Dermis microvascular lymphatic vessel endothelial cell (primary cell): ENCODE measurements at regions not wholly inside any gene's neighbourhood (a gene's known extent, or its start where the extent isn't known, plus 50 kb on each side); places are given as distances from the start of the nearest gene placed in this dataset.

Experiments
- DNase-seq, 2 donors: peaks; one replicate each; pipeline versions ENCODE4 v3.0.0 to v3.0.0-alpha.2; 2010; ENCODE audit warnings: low read depth in 2 of 2

DNA sequence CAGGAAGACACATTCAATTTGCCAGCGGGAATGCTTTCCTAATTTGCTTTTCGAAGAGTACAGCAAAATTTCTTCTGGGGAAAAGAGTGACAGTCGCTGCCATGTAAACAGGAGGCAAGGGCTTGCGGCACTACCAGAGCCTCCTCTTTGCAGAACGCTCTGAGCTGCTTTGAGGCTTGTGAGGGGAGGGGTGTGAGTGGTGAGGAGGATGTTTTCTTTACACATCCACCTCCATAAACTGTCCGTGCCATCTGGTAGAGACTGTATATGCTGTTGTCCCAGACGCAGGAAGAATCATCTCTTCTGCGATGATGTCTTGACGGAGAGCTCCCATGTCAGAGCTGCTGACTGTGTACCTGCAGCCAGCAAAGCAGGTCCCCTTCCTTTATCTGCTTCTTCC is 138.0 kb downstream of the SOCS6 start:
- DNase-seq = no peak

DNA sequence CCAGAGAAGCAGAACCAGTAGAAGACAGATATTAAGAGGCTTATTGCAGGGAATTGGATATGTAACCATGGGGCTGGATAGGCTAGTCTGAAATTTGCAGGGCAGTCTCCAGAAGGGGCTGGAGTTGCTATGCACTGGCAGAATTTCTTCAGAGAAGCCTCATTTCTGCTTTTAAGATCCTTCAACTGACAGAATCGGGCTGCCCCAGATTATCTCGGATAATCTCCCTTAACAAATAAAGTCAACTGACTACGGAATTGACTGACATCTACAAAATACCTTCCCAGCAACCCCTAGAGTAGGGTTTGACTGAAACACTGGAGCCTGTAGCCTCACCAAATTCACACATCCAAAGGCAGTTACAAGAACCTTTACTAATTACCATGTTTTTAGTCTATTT is 136.4 kb downstream of the SOCS6 start:
- DNase-seq = no peak

DNA sequence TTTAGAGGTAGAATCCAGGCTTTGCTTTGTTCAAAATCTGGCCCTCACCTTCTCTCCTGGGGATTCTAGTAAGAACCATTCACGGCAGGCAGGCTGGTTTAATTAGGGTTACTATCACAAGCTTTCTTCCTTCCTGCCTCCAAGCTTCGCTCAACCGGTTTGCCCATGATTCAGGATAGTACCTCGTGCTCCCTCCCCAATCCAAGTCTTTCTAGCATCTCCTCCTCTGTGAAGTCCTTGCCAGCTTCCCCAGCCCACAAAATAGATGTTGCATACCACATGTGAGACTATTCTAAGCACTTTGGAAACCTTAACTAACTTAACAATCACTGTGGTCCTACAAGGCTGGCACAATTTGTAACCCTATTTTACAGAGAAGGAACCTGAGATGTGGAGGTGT is 135.1 kb downstream of the SOCS6 start:
- DNase-seq = peak in 1 of 2 donors; percentile 18

DNA sequence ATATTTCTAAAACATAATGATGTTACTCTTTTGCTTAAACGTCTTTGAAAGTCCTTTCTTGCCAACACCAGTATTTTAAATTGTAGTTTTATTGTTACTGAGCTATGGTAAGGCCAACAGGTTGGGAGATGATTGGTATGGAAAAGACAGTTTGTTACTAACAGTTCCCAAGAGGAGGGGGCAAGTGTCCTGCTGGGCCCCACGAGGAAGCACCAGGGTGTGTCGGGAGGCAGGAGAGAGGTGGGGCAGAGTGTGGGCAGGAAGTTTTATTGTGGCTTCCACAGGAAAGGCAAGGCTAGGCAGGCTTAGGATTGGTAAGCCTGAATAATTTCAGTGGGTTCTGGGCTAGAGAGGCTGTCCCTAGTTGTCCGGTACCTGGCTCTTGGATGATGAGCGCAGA is 134.3 kb downstream of the SOCS6 start:
- DNase-seq = peak in 1 of 2 donors; percentile 21

DNA sequence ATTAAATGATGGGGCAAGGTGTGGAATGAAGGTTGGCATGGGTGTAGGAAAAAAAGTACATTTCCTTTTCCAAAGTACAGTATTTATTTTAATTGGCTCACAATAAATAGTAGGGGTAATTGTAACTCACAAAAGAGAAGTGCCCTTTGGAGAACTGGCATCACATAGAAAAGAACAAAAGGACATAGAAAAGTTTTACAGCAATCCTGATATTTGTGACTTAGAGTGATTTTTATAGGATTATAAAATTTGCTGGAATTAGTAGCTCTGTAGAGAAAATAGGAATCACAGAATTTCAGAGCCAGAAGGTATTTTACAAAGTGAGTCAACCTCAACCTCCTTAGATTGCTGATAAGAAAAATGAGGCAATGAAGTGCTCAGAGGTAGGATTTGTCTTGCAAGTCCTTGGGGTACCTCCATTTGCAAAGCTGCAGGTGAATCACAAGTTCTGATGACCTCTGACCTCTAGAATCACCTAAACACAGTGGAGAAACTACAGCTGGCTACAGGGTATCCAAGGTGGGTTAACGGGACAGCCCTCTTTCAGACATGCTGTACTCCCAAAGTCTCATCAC is 133.6 kb downstream of the SOCS6 start:
- no peak for DNase-seq

DNA sequence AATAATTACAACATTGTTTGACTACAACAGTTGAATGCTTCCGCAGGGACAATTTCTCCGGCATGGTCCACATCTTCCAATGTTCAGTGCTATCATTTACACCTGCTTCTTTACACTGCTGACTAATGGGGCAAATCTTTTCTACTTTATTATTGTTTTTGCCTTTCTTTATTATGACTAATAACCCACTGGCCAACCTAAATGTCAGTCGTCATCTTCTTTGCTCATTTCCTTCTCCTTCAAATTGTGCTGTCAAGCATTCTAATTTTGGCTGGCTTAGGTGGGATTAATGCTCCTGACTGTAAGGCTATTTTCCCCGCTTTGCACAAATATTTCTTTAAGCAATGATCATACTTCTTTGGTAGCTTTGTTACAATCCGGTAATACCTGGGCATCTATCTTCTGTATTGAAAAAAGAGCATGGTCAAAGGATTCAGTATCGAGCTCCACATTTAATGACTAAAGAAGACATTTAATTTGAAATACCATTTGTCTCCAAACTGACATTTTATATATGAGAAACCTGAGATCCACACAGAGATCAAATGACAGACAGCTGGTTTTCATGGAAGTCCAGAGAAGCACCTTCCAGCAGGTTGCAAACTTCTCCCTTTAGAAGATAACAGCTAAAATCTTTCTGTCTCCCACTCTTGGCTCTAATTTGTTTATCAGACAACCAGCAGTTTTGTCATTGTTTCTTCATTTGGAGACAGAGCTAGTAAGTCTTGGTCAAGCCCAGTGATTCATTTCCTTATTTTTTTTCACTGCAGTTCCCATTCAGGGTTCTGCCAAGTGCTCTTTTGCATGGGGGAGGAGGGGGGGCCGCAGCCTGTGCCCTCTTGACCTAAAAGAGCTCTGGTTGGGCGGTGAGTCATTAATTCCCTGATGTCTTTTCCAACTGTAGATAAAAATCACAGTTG is 132.9 kb downstream of the SOCS6 start:
- DNase-seq = peak; percentile 98 to 99

DNA sequence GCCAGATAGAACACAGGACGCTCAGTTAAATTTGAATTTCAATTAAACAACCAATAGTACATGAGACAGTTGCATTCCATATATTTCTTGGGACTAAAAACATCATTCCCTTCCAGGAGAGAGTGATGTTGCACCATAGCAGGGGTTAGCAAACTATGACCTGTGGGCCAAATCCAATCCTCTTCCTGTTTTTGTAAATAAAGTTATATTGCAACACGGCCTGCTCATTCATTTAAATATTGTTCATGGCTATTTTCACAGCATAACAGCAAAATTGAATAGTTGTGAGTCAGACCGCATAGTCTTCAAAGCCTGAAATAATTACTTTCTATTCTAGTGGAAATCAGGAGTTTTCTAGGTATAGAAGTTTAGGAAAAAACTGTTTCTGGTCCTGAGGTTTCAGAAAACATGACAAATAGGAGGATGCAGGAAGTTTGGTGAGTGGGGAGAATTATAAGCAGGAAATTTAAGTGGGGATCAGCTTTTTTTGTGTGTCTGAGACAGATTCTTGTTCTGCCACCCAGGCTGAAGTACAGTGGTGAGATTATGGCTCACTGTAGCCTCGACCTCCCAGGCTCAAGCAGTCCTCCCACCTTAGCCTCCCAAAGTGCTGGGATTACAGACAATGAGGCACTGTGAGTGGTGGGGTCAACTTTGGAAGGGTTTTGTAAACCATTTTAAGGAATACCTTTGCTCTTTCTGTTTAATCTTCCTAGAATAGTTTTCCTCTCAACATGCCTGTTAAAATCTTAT is 131.5 kb downstream of the SOCS6 start:
- DNase-seq = peak; percentile 62 to 70

DNA sequence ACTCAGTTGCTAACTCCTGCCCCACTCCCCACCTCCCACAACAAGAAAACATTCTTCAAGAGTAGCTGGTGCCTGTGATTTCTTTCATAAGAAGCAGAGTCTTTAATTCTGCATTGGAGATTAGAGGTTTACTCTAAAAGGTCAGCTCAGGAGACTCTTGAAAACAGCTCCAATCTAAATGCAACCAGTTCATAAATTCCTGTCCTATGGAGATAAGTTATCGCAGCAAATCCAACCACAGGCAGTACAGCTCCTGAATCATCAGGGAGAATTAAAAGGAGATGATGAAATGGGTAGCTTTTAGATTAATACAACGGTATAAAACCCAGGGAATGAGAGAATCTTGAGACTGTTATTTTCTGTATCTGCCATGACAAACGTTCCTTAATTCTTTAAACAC is 130.7 kb downstream of the SOCS6 start:
- no peak for DNase-seq

DNA sequence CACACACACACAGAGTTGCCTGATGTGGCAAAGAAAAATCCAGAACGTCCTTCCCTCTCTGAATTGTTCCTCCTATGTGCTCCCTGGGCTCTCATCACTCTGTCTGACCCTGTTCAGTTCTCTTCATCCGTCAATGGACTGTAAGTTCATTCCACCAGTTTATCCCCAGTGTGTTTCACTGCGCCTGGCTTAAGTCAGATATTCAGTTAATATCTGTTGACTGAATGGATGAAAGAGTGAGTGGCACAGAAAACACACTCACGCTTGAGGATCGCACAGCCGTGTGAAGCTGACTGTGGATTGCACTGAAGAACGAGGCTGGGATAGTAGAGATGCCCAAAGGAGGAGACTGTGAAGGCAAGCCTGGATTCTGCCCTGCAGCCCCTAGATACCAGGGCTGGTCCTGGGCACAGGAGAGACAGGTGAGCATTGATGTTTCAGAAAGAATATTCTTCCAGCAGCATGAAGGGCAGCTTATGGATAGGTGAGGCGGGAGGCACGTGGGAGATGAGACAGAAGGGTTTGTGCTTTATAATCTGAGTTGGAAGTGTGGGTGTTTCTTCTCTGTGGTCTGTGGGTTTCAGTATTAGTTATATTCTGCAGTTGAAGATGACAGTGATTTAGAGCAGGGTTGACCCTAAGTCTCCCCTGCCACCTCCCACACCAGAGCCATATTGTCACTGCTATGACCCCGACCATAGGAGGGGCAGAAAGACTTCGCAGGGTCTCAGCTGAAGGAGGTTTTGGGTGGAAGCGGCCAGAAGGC is 129.9 kb downstream of the SOCS6 start:
- no peak for DNase-seq

DNA sequence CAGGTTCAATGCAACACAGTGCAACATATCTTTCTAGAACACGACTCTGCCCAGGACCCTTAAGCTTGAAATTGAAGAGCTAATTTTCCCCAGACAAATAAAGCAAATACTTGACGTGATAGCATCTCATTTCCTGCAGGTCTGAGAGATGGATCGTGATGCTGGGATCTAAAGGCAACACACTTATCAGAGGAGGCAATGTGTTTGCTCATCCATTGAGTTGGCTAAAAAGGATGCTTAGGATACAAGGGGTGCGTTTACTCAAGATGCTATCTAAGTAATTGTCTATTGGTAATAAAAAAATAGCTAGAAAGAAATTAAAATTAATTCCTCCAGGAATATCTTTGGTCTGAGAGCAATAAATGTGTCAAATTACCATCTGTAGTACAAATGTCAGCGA is 129.0 kb downstream of the SOCS6 start:
- no peak for DNase-seq

DNA sequence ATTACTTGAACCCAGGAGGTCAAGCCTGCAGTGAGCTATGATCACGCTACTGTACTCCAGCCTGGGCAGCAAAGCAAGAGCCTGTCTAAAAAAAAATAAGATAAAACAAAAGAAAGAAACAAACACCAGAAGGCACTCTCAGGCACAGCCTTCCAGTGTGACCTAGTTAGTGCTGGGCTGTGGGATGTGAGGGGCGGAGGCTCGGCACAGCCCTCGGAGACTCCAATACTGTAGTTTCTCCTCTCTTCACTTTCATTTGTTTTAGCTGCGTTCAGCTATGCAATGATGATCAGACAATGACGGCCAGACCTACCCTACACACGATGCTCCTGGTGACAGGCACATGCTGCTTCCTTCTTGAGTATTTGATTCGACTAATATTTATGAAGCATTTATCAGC is 127.7 kb downstream of the SOCS6 start:
- no peak for DNase-seq

DNA sequence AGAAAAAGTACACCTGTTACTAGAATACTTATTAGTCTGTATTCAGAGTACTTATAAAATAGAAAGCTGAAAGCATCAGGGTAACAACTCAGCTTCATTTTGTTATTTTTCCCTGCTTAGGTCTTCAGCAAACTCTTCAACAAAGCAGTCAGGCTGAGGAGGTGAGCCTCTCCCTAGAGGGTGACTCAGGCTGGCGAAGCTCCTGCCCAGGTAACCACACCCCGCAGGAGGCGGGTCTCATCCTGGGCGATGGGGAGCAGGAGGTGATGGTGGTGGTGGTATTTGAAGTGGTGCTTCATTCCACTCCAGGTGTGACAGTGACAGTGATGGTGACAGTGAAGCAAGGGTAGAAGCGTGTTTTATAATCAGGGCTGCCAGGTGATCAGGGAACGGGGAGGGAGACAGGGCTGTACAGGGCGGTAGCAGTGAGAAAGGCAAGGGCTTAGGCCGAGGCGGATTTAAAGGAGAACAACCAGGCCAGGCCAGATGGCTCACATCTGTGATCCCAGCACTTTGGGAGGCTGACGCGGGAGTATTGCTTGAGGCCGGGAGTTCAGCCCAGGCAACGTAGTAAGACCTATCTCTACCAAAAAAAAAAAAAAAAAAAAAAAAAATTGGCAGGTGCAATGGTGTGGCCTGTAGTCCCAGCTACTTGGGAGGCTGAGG is 127.1 kb downstream of the SOCS6 start:
- DNase-seq = no peak

DNA sequence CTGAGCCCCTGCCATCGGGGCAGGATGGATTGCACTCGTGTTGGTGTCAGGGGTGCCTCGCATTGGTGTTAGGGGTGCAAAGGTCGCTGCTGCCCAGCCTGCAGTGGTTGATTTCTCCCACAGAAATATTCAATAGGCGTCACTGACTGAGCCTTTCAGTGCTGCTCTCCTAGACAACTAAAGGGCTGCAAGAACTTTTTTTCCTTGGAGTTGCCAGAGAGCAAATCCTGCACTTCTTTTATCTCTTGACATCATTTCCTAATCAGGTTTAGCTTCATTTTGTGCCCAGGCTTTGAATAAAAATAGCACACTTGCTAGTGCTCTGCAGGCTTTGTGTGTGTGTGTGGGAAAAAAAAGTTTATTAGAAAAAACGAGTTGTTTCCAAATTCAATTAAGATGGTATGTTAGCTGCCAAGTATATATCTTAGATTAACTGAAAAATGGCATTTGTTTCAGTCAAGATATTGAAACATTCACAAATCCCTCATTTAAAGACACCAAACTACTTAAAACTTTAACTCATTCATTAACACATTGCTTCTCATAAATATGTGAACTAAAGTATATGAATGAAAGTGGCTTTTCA is 125.6 kb downstream of the SOCS6 start:
- DNase-seq = no peak

DNA sequence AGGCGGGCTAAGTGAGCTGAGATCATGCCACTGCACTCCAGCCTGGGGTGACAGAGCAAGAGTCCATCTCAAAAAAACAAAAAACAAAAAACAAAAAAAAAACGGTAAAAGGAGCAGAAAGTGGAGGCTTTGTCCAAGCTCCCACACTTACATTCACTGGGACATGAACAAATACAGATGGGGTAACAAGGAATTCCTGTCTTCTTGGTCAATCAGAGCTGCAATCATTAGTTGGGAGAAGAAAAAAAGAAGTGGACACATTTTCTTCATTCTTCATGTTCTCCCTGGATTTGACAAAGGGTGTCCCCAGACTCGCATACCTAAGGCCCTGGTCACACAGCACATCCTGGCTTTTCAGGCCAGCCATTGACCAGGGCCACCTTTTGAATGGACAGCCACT is 124.6 kb downstream of the SOCS6 start:
- no peak for DNase-seq

DNA sequence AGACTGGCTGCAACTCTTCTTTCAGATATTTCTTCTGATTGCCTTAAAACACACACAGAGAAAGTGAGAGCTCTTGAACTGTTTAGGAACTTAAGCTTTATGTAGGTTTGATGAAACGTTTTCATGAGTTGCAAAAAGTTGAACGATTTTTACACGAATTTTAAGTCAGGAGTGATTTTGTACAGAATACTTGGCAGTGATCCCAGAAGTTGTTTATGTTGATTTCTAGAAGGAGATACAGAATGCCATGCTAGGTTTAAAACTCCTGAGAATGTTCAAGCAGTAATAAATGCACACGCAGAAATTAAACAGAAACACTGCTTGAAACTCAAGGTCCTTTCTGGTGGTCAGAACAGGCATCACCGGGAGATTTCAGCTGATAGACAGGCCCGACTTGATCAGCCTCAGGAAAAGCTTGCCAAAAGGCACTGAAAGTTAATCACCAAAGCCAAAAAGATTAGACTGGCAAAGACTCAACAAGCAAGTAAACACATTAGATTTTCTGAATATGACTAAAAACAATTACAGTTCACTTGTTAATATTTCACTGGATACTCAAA is 123.1 kb downstream of the SOCS6 start:
- DNase-seq = no peak

DNA sequence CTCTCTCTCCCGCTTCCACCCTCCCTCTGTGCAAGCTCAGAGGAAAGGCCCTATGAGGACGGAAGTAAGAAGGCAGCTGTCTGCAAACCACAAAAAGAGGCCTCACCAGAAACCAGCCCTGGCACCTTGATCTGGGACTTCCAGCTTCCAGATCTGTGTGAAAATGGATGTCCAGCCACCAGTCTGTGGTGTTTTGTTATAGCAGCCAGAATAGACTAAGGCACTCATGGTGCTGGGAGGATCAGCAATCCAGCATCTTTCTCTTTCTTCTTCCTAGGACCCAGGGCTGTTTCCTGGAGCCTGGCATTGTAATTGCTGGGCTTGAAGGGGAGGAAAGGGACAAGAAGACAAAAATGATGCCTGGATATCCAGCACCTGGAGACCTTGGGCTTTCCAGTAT is 122.5 kb downstream of the SOCS6 start:
- DNase-seq = no peak

DNA sequence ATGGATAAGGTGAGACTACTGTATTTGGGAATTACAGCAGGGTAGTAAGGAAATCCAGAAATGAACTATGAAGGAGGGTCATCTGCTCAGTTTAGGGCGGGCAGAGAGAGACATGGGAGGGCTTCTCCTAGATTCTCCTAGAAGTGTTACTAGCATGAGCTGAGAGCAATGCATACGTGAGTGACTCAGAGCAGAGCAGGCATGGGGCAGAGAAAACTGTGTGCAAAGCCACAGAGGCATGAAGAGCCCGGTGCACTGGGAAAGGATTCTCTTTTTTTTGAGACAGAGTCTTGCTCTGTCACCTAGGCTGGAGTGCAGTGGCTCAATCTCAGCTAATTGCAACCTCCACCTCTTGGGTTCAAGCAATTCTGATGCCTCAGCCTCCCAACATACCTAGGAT is 116.2 kb downstream of the SOCS6 start:
- no peak for DNase-seq

DNA sequence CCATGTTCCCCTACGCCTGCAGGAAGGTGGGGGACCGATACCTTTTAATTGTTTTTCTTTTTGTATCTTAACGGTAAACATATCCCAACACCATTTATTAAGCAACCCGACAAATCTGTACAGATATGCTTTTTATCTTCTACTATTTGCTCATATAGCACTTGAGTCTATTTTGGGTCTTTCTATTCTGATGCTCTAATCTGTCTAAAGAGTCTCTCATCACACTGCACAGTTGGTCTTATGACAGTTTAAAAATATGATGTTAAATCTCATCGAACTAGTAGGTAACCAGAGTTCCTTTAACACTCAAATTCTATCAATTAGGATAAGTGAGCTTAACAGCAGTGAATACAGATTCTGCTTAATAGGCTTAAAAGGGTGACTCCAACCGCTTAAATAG is 111.6 kb downstream of the SOCS6 start:
- DNase-seq = no peak

DNA sequence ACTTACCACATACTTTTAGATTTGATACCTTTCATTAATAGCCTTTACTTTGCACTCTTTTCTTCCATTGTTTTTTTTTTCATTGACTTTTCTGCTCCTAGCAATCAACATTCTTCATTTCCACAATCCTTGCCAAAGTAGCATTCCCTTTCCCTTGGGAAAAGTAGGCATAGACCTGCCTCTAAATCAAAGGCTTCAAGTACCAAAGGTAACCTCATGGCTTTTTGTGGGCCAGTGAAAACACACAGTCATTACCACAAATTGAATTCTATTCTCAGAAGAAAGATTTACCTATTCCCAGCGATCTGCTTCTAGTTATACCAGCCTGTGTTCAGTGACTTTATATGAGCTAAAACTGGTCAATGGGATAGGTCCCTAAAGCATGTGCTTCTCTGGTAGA is 109.2 kb downstream of the SOCS6 start:
- no peak for DNase-seq

DNA sequence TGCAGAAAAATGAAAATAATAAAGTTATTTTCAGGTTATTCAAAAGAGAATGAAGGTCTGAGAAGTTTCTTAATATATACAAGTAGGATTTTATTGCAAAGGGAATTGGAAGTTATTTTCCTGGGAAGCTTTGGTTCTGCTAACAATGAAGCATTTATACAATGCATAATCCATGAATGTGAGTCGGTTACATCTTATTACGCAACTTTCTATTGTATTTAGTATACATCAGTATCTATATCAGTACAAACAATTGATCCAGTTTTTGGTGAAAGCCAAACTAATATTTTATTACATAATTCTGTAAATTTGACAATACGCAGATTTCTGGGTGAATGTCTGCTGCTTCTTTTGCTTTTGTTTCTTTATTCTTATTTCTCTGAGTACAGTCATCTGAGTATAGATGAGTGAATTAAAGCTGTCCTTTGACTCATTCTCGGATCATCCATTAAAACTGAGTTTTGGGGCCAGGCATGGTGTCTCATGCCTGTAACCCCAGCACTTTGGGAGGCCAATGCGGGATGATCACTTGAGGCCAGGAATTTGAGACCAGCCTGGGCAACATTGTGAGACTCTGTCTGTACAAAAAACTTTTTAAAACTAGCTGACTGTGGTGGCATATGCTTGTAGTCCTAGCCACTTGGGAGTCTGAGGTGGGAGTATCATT is 108.5 kb downstream of the SOCS6 start:
- DNase-seq = no peak
